Skin of body (tissue), 1 donor: ENCODE measurements at regions not wholly inside any gene's neighbourhood (a gene's known extent, or its start where the extent isn't known, plus 50 kb on each side); places are given as distances from the start of the nearest gene placed in this dataset.
"Not testable (repeated sequence)": the region's sequence is repeated elsewhere in the genome, so short reads cannot be mapped to it uniquely, and the experiment has no call there.

Experiments
- DNase-seq: peaks from one replicate; lab custom pipeline; 2025; lab: John Stamatoyannopoulos, UW

DNA sequence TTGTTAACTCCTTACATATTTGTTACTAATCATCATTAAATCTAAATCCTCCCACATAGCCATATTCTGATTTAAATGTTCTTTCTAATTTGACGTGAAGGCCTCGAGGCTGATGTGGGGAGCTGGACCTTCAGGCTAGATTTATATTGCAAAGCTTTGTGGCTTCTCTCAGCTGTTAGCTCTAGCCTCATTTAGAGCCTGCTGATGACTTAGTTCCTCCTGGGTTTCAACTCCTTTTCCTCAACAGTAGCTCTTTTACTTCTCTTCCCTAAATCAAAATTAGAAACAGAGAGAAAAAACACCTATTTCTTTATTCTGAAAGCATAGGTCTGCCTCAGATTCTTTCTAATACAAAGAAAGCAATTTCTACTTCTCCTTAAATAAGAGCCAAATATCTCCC, 477.5 kb upstream of the CCDC196 start:
- no peak for DNase-seq

DNA sequence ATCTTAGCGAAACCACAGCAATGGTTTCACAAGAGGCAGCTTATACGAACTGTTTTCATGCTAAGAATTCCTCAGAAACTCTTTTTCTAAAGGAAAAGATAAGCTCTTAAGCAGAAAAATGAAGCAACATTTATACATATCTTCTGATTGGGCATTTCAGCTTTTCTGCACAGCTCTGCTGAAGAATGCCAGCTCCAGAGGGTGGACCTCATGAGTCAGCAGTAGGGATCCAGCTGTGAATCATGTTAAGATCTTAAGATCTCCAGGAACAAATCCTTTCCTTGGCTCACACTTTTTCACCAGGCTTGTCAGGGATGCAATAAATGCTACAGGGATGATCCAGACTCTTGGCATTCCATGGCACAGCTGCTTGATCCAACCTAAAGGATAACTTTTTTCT, 477.1 kb upstream of the CCDC196 start:
- peak; percentile 30 for DNase-seq

DNA sequence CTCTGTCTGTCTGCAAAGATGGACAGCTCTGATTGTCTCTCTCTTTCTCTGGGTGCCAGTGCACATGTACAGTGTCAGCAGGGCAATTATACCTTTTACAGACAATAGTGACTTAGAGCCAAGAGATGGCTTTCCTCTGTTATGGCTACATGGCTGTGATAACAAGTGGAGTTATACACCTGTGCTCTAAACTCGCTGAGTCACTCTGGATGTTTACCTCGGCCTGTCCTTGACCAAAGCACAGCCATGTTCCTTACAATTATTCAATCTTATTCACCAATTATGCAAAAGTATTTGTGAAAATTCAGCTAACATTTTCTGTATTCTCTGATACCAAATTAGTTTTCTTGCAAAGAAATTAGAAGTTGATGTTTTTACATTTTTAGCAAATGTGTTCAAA, 475.5 kb upstream of the CCDC196 start:
- no peak for DNase-seq

DNA sequence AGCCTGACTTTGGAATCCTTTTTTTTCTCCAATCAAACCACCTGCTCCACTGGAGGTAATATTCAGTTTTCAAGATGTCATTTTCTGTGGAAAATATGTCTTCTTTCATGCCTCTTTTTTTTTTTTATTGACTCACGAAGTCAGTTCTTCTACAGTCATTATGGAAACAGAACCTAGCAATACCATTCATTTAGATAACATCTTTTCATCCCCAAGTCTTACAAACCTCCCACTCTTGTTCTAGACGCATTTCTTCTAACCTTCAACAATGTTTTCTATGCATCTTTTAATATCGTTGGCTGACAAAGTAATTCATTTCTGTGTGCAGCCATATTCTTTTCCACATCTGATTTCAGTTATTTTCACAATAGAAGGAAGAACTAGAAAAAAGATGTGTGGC, 474.3 kb upstream of the CCDC196 start:
- DNase-seq = no peak

DNA sequence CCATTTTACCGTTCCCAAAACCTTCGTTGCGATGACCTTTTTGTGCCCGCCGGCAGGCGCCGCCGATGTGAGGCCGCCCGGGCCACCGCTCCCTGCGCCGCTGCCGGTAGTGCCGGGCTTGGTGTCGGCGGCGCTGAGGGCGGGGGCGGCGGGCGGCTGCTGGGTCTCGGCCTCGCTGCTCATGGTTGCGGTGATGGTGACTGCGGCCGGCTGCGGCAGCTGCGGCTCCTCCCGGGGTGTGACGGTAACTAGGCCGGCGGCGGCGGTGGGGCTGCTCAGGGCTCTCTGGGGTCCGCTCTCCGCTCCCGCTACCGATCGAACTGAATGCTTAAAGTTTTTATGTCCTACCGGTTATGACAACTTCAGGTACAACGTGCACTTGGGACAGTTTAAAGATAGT, 472.6 kb upstream of the CCDC196 start:
- DNase-seq = not testable (repeated sequence)

DNA sequence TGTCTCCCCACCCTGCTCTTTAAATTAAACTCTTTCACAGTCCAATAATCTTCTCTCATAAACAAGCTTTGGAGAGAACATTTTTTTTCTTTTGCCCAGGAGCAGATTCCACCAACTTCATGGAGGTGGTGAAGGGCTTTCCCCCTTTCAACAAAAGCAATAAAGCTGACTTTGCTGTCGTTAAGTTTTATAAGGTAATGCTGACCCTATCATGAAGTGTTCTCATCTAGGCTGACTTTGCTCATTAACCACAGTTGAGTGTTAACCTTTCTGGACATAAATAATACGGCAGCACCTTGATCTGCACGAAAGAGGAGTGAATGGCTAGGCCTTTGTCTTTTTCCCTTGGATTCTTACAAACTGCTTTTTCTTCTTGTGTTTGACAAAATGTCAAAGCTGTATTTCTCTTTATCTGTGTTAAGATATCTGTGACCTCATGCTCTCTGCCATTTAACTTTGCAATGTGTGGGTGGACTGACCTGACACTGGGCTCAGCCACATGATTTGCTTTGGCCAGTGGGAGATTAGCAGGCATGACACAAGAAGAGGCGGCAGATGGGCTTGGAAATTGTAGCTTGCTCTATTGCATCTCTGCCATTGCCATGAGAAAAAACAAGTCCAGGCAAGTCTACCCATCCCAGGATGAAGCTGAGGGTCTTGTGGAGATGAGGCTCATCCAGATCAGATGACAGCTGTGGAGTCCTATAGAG, 470.9 kb upstream of the CCDC196 start:
- DNase-seq = no peak

DNA sequence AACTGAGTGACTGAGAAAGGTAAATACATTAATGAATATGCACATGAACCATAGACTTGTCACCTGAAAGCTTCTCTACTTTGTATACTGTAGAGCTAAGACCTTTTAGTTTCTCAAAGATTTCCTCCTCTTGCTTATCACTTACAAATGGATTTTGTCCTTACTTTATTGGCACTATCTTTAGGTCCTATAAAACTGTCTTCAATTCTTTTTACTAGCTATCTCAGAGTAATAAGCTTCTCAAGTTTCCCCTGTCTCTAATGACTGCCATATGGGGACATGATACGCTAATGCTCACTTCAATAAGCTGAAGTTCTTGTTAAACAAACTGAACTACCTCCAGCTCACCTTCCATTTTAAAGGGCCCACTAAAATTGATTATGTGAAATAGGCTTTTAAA, 468.2 kb upstream of the CCDC196 start:
- no peak for DNase-seq

DNA sequence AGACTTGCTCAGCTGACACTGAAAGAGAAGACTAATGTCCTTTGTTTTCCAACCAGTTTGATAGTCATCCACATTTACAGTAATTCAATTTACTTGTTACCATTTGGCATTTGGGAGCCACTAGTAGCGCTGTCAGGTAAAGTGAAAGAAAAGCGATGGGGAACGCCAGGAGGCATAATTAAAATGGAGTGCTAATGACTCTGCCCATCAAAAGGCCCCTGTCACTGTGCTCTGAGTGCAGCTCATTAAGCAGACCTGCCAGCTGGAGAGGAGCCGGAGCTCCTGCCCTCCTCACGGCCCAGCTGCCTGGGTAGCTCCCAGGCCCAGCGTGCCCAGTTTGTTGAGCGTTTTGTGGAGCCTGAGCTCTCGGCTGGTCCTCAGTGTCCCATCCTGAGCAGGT, 463.6 kb upstream of the CCDC196 start:
- DNase-seq = no peak

DNA sequence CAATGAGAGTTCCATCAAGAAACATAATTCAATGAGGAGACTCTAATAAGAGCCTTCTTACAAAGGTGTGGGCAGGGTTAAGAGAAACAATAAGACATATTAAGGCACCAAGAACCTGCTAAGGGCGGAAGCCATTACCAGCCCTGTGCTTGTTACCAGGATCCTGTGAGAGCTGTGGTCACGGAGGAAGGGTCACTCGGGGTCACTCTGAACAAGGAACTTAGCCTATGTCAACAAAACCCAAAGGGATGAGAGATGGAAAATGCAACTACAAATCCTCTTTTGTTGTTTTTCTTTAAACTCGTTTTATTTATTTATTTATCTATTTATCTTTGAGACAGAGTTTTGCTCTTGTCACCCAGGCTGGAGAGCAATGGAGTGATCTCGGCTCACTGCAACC, 460.4 kb upstream of the CCDC196 start:
- no peak for DNase-seq

DNA sequence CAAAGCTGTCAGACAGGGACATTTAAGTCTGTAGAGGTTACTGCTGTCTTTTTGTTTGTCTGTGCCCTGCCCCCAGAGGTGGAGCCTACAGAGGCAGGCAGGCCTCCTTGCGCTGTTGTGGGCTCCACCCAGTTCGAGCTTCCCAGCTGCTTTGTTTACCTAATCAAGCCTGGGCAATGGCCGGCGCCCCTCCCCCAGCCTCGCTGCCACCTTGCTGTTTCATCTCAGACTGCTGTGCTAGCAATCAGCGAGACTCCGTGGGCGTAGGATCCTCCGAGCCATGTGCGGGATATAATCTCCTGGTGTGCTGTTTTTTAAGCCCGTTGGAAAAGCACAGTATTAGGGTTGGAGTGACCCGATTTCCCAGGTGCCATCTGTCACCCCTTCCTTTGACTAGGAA, 454.2 kb upstream of the CCDC196 start:
- not testable (repeated sequence) for DNase-seq

DNA sequence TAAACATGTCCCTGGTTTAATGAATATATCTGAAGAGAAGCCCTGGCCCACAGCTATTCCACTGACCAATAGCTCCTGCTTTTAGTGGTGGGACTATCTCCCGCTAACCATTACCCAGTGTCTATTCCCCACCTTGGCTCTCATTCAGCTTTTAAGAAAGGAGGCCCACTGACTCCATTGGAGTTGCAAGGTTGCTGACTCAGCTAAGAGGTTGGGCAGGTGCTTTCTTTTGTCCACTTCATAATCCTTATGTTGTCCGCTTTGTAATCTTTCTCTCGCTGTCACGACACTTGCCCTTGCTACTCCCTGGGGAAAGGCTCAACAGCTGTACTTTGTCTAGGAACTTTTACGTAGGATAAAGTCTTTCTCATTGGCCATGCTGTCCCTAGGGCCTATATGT, 453.4 kb upstream of the CCDC196 start:
- no peak for DNase-seq

DNA sequence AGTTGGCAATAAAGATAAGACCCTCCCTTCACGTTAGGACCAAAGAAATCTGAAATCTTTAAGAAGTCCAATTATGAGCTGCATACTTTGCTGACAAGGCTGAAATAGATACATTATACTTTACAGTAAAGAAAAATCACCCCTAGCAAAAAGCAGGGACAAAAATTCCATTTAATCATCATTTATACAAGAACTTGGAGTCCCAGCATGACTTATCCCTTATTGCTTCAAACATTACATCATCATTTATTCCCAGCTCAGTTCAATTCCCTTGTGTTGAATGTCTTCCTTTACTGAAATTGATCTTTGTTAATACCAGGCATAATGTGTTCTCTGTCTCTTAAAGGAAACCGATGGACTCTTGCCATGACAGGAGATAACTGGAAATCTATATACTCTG, 449.6 kb upstream of the CCDC196 start:
- no peak for DNase-seq

DNA sequence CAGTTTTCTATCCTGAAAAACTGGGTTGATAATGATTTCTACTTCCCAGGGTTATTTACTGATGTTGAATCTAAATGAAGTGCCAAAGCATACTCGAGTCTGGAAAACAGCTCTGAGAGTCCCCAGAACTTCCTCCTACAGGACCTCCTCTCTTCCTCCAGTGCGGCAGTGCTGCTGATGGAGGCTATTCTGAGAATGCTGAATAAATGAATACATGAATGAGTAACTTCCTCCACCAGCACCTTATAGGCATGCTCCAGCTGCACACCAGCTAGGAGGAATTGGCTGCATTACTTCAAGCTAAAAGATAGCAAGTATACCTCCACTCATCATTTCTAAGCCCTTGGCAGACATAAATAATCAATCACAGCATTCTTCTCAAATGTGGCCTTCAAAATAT, 448.8 kb upstream of the CCDC196 start:
- DNase-seq = no peak

DNA sequence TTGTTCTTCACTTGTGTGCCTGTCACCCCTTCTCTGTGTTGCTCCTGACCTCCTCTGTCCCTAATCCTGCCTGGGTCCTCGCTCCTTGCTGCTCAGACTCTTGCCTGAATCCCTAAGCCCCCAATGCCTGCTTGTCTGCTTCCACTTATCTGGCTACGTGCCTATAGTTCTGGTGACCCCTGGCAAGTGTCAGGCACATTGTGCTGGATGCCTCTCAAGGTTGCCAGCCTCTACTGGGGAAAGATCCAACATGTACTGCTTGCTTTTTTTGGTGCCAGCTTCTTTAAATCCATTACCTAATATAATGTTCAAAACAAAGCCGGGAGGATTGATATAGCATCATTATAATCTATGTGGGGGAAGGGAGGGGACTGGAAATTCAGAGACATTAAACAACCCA, 448.0 kb upstream of the CCDC196 start:
- no peak for DNase-seq

DNA sequence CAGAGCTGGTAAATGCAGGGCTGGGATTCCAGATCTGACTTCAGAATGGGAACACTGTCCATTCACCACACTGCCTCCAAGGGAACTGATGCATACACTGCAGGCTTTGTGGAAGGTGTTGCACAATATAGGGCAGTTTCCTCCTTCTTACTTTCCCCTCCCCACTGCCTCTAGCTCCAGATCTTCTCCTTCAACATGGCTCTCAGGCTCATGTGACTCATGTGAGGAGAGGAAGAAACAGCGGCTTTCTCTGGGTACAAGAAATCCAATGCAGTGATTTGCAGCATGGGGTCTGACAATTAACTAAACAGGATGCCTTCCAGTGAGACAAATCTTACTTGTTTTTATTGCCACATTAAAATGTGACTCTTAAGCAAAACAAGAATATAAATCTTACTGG, 447.6 kb upstream of the CCDC196 start:
- DNase-seq = peak; percentile 9

DNA sequence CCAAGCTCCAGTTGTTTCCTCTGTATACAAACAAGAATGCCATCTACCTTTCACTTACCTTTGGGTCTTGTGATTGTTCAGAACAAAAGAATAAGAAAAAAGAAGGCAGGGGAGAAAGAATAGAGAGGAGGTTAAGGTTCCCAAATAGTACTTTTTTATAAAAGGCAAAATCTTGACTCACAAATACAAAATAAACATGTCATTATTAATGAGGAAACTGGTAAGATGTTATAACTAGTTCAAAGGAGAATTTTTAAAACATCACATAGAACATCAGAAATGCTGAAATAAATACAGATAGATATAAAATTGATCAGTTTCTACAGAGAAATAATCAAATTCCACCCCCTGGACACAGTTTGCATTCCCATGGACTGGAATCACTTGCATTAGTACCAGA, 446.7 kb upstream of the CCDC196 start:
- DNase-seq = no peak

DNA sequence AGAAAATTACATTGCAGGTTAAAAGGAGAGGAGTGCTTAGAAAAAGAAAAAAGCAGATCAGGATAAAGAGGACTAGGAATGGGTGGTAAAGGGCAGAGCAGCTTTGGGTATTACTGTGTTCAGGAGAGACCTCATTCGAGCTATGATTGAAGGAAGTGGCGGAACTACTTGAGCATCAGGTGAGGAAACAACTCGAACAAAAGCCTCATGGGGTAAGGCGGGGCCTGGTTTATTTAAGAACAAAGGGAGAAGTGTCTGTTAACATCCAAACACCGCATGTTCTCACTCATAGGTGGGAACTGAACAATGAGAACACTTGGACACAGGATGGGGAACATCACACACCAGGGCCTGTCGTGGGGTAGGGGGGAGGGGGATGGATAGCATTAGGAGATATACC, 444.6 kb upstream of the CCDC196 start:
- DNase-seq = no peak

DNA sequence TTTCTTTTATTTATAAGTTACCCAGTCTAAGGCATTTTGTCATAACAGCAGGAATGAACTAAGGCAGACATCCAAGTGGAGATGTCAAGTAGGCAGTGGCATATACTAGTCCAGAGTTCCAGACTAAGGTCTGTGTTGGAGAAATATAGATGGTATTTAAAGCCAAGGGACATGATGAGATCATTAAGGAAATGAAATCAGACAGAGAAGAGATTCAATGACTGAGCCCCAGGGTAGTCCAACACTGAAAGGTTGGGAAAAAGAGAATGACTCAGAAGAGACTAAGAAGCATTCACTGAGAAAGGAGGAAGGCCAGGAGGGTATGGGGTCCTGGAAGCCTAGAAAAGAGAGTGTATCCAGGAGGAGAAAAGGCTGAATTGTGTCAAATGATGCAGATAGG, 442.2 kb upstream of the CCDC196 start:
- DNase-seq = no peak

DNA sequence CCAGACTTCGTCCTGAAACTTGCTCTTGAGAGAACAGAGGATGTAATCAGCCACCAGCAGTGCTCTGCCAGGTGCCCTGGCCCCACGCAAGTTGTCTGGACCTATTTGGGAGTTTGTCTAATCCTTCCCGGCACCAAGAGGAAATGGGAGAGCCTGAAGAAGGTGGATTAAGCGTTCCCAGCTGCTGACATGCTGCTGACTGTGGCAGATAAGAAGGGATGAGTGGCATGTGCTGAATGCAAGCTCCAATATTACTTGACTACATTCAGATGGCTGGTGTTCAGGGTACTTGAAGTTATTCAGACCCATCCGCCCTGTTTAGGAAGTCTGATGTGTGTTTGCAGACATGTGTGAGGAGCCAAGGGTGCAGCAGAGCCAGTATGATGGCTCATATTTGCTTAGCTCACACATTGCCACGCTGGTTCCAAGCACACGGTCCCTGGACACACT, 440.6 kb upstream of the CCDC196 start:
- peak; percentile 44 for DNase-seq

DNA sequence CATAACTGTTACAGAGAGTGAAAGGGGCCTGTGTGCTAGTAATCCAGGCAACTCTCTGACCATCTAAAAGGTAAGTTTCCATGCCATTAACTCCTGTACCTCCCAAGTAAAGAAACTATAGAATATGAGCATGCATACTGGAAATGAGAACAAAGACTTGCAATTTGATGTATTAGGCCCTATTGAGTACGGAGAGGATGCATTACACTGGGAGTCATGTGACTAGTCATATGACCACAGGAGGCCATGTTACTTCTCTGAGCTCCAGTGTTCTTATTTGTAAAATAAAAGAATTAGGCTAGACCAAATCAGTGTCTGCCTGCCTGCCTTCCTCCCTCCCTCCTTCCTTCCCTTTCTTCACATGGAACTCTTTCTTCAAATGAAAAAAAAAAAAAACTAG, 440.1 kb upstream of the CCDC196 start:
- no peak for DNase-seq

DNA sequence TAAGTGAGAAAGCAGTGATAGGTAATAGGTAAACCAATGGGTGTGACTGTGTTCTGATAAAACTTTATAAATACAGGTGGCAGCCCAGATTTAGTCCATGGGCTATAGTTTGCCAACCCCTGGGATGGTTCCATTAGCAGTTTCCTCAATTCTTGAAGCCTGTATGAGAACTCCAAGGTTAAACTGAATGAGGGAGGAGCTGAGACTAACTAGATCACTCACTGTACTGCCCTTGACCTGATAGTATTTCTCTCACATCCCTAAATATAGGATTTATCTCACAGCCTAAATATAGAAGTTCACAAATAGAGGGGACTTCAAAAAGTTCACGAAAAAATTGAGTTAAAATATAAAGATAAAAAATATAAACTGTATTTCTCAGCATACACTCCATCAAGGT, 439.6 kb upstream of the CCDC196 start:
- DNase-seq = no peak

DNA sequence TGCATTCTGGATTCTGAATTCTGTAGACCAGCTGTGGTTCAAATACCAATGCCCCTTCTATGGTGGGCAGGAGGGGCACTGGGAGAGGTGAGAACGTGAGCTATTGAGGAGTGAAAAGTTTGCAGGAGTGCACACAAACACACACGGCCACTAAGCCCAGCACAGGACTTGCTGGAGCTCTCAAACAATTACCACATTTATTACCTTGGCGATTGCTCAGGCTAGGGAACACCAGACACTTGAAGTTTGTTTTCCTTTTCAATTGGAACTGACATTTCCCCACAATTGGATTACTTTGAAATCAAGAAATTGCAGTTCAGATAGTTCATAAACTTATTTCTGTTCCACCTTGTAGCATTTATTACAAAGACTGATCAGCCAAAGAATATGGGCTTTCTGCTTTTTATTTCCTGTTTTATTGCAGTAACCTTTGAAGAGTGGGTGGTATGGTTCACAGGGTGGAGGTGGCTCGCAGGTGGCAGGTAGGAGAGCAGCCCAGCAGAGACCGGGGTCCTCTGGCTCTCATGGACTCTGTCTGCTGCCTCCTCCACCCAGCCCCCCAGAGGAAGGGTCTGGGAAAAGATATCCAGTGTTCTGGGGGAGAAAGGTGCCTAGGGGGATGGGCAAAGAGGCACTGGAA, 429.8 kb upstream of the CCDC196 start:
- no peak for DNase-seq

DNA sequence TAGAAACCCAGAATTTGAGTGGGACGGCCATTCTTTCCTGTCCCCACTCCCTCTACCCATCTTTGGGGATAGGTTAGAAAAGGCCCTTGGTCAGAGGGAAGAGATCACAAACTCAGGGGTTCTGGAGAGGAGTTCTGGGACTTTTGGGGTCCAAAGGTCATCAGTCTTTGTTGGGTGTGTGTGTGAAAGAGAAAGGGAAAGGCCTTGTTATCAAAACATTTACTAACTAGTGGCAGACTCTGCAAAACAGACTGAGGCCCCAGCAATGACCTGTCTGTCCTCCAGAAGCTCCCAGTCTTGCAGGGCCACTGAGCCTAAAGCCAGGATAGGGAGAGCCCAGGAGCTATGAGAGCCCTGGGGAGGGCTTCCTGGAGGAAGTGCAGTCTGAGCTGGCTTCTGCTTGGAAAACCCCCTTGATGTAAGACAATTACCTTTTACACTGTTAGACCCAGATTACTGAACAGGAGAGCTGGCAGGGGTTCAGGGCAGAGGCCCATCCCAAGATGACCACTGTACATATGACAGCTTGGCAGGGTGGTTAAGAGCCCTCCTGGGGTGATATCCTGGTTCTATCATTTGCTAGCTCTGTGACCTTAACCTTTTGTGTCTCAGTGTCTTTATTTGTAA, 429.1 kb upstream of the CCDC196 start:
- no peak for DNase-seq
